T-cell (primary cell): ENCODE measurements at regions not wholly inside any gene's neighbourhood (a gene's known extent, or its start where the extent isn't known, plus 50 kb on each side); places are given as distances from the start of the nearest gene placed in this dataset.

Source experiments
- ATAC-seq, 4 experiments: fragments of 200-7000 bp in 3 of 4; fragments of 150-1000 bp in 1 of 4; cut with Tn5 transposase; replicated peaks in 1 of 4; 1 replicate in 3 of 4; 2 replicates in 1 of 4; pipeline ENCODE4 v1.10.0; 2021; ENCODE audit warnings: moderate library complexity in 3 of 4, mild to moderate bottlenecking in 2 of 4, moderate number of reproducible peaks in 1 of 4
- CTCF ChIA-PET, 2 donors: fragments of 300-600 bp; sonication (Branson Sonifier 250); formaldehyde crosslinking; loops; one replicate each; lab custom pipeline; 2022; ENCODE audit warnings: antibody characterized with exemption in 2 of 2; lab: Charles Lee
- POLR2A ChIA-PET, 2 donors: fragments of 300-600 bp; sonication (Branson Sonifier 250); formaldehyde crosslinking; loops; one replicate each; lab custom pipeline; 2022; ENCODE audit warnings: antibody characterized with exemption in 2 of 2; lab: Charles Lee
- DNase-seq, 35 experiments: peaks; one replicate each; pipeline versions ENCODE4 v3.0.0 to v3.0.0-alpha.2; 2013 to 2023
- H3K27ac ChIP-seq: one replicate; pipeline ENCODE4 v1.5.1; 2013; ENCODE audit warnings: low read length
- H3K27me3 ChIP-seq, 2 experiments: replicated peaks in 1 of 2; 1 replicate in 1 of 2; 2 replicates in 1 of 2; pipeline versions ENCODE4 v1.6.1 to v1.7.0; 2013; ENCODE audit warnings: low read length in 1 of 2, mixed read lengths in 1 of 2; ENCODE audit not compliant: control insufficient read depth in 2 of 2, insufficient read depth in 2 of 2; ENCODE audit errors: extremely low read depth in 1 of 2
- H3K36me3 ChIP-seq, 2 donors: 1 replicate in 1 of 2; 2 replicates in 1 of 2; pipeline versions ENCODE4 v1.6.1 to v1.7.0; 2013; ENCODE audit warnings: low read length in 1 of 2; ENCODE audit not compliant: control insufficient read depth in 2 of 2, insufficient read depth in 1 of 2; ENCODE audit errors: extremely low read depth in 1 of 2
- H3K4me1 ChIP-seq, 2 experiments: 1 replicate in 1 of 2; 2 replicates in 1 of 2; pipeline versions ENCODE4 v1.6.1 to v1.7.0; 2013; ENCODE audit warnings: low read length in 2 of 2, mixed read lengths in 1 of 2; ENCODE audit not compliant: insufficient read depth in 2 of 2, control insufficient read depth in 1 of 2; ENCODE audit errors: extremely low read depth in 1 of 2
- H3K4me3 ChIP-seq, 2 donors: 1 replicate in 1 of 2; 2 replicates in 1 of 2; pipeline versions ENCODE4 v1.5.1 to v1.7.0; 2013; ENCODE audit warnings: mild to moderate bottlenecking in 2 of 2, low read length in 1 of 2, moderate library complexity in 1 of 2; ENCODE audit not compliant: control insufficient read depth in 1 of 2; ENCODE audit errors: extremely low read depth in 1 of 2
- H3K9me3 ChIP-seq: 2 replicates; pipeline ENCODE4 v1.7.0; 2013
- H3K27ac Mint-ChIP-seq, 2 donors: one replicate each; pipeline ENCODE4 v1.8.0; 2020 to 2021; ENCODE audit warnings: mild to moderate bottlenecking in 2 of 2, mixed read lengths in 2 of 2
- H3K27me3 Mint-ChIP-seq, 2 donors: one replicate each; pipeline ENCODE4 v1.8.0; 2021 to 2022; ENCODE audit warnings: mixed read lengths in 2 of 2
- H3K36me3 Mint-ChIP-seq: one replicate; pipeline ENCODE4 v1.8.0; 2021; ENCODE audit warnings: mixed read lengths
- H3K4me1 Mint-ChIP-seq, 3 donors: one replicate each; pipeline ENCODE4 v1.8.0; 2020 to 2022; ENCODE audit warnings: mixed read lengths in 3 of 3, mild to moderate bottlenecking in 1 of 3
- H3K4me3 Mint-ChIP-seq, 3 donors: one replicate each; pipeline ENCODE4 v1.8.0; 2020 to 2022; ENCODE audit warnings: mild to moderate bottlenecking in 3 of 3, mixed read lengths in 3 of 3, moderate library complexity in 3 of 3
- H3K9me3 Mint-ChIP-seq, 3 donors: one replicate each; pipeline ENCODE4 v1.8.0; 2020 to 2022; ENCODE audit warnings: mixed read lengths in 3 of 3
- WGBS: methylation state at CpG from one replicate; pipeline ENCODE4 v1.1.5; 2013; ENCODE audit warnings: missing lambda C conversion rate; ENCODE audit not compliant: insufficient coverage; 5-methylcytosine and 5-hydroxymethylcytosine counted together

DNA sequence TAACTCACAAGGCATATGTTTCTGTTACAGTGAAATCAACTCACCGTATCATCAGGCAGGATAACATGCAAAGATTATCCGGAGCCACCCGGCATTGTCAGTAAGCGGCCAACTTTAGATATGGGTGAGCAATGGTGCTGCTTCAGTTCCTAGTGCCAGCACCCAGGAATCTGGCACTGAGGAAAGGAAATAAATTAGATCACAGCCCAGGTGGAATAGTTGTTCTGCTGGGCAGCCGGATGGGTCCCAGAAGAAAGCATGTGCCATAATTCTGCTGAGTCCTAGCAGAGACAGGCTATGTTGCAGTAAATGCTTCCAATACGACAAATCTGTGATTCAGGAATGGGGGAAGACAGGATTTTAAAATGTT is 183.6 kb upstream of the SPTLC3 start:
- no peak overlapping the region for H3K27ac Mint-ChIP-seq
- H3K27me3 Mint-ChIP-seq, result peaks cover 0 to 5% of the 10 kb centered on the region in 2 donors
- H3K9me3 ChIP-seq, result no peaks in the 10 kb centered on the region
- H3K36me3 Mint-ChIP-seq, result no peaks in the 10 kb centered on the region
- H3K36me3 ChIP-seq, result no peaks in the 10 kb centered on the region
- H3K4me3 Mint-ChIP-seq, result no peak overlapping the region
- H3K4me3 ChIP-seq, result no peak overlapping the region
- no peaks in the 10 kb centered on the region for H3K27me3 ChIP-seq
- no peaks in the 10 kb centered on the region for H3K4me1 Mint-ChIP-seq
- CTCF ChIA-PET, result no interaction called here
- peaks cover 3 to 11% (median 6%) of the 10 kb centered on the region in 3 donors for H3K9me3 Mint-ChIP-seq
- POLR2A ChIA-PET, result no interaction called here
- H3K4me1 ChIP-seq, result no peaks in the 10 kb centered on the region
- ATAC-seq (no peak), DNase-seq (no peak)
- 100% methylated on average over 3 of the region's 6 CpGs for WGBS
- no peak overlapping the region for H3K27ac ChIP-seq

GRCh38 chr20:12827816-12828385 is 180.9 kb upstream of the SPTLC3 start:
- peaks cover 0 to 8% (median 1%) of the 10 kb centered on the region in 3 donors for H3K9me3 Mint-ChIP-seq
- CTCF ChIA-PET, result no interaction called here

DNA sequence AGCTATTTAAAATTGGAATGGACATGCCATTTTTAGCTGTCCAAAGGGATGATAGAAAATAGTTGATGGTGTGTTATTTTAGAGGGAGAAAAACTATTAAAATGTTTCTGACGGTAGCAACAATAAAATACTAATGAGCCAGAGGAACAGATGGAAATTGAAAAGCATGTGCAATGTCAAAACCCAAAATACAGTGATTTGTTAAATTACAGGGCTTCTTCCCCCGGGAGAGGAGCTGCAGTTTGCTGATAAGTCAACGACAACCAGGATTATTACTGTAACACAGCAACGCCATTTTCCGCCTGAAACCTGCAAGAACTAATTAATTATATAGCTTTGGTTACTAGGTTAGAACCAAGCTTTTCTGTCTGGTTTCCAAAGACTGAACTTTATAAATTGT is 179.6 kb upstream of the SPTLC3 start:
- Histone ChIP-seq H3K9me3 (no peaks in the 10 kb centered on the region), H3K27ac (no peak overlapping the region), H3K36me3 (no peaks in the 10 kb centered on the region), H3K4me3 (no peak overlapping the region), H3K27me3 (no peaks in the 10 kb centered on the region), H3K4me1 (no peaks in the 10 kb centered on the region)
- ChIA-PET POLR2A (no interaction called here), CTCF (no interaction called here)
- WGBS, result no CpG with 5 or more reads among the region's 5 CpGs
- Mint-ChIP-seq H3K36me3 (no peaks in the 10 kb centered on the region), H3K27ac (no peak overlapping the region), H3K9me3 (peaks cover 0 to 5% (median 0%) of the 10 kb centered on the region in 3 donors), H3K4me3 (no peak overlapping the region), H3K27me3 (no peaks in the 10 kb centered on the region), H3K4me1 (no peaks in the 10 kb centered on the region)
- ATAC-seq (no peak), DNase-seq (no peak)

More at GRCh38 chr20:12827816-12828385, 180.9 kb upstream of the SPTLC3 start:
- WGBS, result no CpG with 5 or more reads among the region's 2 CpGs
- no peaks in the 10 kb centered on the region for H3K36me3 ChIP-seq
- no peak overlapping the region for H3K4me3 Mint-ChIP-seq
- H3K4me1 Mint-ChIP-seq, result no peaks in the 10 kb centered on the region
- no peak overlapping the region for H3K27ac Mint-ChIP-seq
- H3K9me3 ChIP-seq, result no peaks in the 10 kb centered on the region
- POLR2A ChIA-PET, result no interaction called here
- no peaks in the 10 kb centered on the region for H3K4me1 ChIP-seq
- no peaks in the 10 kb centered on the region for H3K27me3 ChIP-seq
- no peak for ATAC-seq
- H3K4me3 ChIP-seq, result no peak overlapping the region
- DNase-seq, result no peak
- H3K36me3 Mint-ChIP-seq, result no peaks in the 10 kb centered on the region
- peaks cover 0 to under 1% of the 10 kb centered on the region in 2 donors for H3K27me3 Mint-ChIP-seq
- H3K27ac ChIP-seq, result no peak overlapping the region

DNA sequence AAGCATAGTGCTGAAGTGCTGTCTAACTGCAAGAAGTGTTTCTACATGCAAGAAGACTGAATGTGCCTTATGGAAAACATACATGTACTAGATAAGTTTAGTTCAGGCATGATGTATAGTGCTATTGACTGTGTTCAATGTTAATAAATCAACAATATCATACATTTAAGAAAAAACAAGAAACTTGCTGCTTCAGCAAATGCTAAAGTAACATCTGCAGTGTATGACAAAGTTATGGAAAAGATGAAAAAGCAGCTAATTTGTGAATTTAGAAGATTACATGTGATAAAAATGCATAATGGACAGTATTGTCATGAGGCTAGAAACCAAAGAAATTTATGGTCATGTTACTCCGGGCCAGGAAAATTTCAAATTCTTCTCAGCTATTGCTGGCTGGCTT is 174.9 kb upstream of the SPTLC3 start:
- H3K4me1 Mint-ChIP-seq, result no peaks in the 10 kb centered on the region
- H3K9me3 Mint-ChIP-seq, result peaks cover 0 to 4% (median 4%) of the 10 kb centered on the region in 3 donors
- no peak overlapping the region for H3K4me3 Mint-ChIP-seq
- H3K27ac Mint-ChIP-seq, result no peak overlapping the region
- H3K36me3 ChIP-seq, result no peaks in the 10 kb centered on the region
- POLR2A ChIA-PET, result no interaction called here
- no peaks in the 10 kb centered on the region for H3K4me1 ChIP-seq
- H3K27me3 ChIP-seq, result no peaks in the 10 kb centered on the region
- H3K4me3 ChIP-seq, result no peak overlapping the region
- no peaks in the 10 kb centered on the region for H3K9me3 ChIP-seq
- WGBS, result 100% methylated on average over 1 of the region's 1 CpG
- H3K27ac ChIP-seq, result no peak overlapping the region
- CTCF ChIA-PET, result no interaction called here
- ATAC-seq (no peak), DNase-seq (no peak)
- H3K27me3 Mint-ChIP-seq, result peaks cover 0 to 3% of the 10 kb centered on the region in 2 donors
- H3K36me3 Mint-ChIP-seq, result no peaks in the 10 kb centered on the region

DNA sequence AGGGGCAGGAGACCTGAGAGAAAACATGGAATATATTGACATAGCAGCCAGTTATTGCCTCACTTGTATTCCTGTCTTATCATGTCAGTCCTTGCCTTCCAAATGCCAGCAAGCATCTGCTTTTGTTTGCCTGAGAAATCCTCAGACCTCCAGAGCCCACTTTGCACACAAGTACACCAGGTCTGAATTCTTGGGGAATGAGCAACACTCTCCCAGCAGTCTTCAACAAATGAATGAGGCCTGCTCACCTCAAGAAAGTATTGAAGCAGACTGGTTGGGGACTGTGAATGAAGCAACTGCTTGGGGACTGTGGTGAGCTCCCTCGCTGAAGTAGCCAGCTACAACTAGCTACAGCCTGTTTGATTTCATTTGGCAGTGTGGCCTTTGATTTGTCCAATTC is 172.8 kb upstream of the SPTLC3 start:
- Histone ChIP-seq H3K36me3 (no peaks in the 10 kb centered on the region), H3K4me3 (no peak overlapping the region), H3K27ac (no peak overlapping the region), H3K9me3 (no peaks in the 10 kb centered on the region), H3K4me1 (no peaks in the 10 kb centered on the region), H3K27me3 (no peaks in the 10 kb centered on the region)
- Mint-ChIP-seq H3K4me1 (no peaks in the 10 kb centered on the region), H3K9me3 (peaks cover 0 to 4% (median 4%) of the 10 kb centered on the region in 3 donors), H3K36me3 (no peaks in the 10 kb centered on the region), H3K27ac (no peak overlapping the region), H3K4me3 (no peak overlapping the region), H3K27me3 (peaks cover 0 to 3% of the 10 kb centered on the region in 2 donors)
- POLR2A ChIA-PET, result no interaction called here
- DNase-seq (no peak), ATAC-seq (no peak)
- CTCF ChIA-PET, result no interaction called here
- no CpG with 5 or more reads among the region's 1 CpG for WGBS

DNA sequence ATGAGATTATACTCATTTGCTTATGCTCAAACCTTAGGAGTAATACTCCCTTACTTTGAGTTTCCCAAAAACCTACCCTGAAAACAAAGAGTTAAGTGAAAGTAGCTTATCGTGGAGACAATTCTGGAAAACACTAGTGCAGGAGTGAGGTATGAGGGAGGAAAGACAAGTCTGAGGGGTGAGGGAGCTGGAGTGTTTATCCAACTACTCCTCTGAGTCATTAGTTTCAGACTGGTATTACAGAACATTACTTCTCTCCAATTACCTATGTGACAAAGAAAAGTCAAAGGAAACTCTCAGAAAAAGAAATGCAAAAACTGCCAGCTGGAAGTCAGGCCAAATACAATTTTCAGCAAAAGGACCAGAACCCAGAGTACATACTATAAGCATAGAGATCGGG is 171.1 kb upstream of the SPTLC3 start:
- Mint-ChIP-seq H3K4me3 (no peak overlapping the region), H3K9me3 (peaks cover 0 to 4% (median 4%) of the 10 kb centered on the region in 3 donors), H3K36me3 (no peaks in the 10 kb centered on the region), H3K27ac (no peak overlapping the region), H3K4me1 (no peaks in the 10 kb centered on the region), H3K27me3 (peaks cover 0 to 3% of the 10 kb centered on the region in 2 donors)
- ATAC-seq, result no peak
- H3K36me3 ChIP-seq, result no peaks in the 10 kb centered on the region
- no peaks in the 10 kb centered on the region for H3K4me1 ChIP-seq
- whole genome bisulfite sequencing, result no CpG with 5 or more reads among the region's 2 CpGs
- no peak for DNase-seq
- CTCF ChIA-PET, result no interaction called here
- POLR2A ChIA-PET, result no interaction called here
- no peak overlapping the region for H3K4me3 ChIP-seq
- no peak overlapping the region for H3K27ac ChIP-seq
- H3K9me3 ChIP-seq, result no peaks in the 10 kb centered on the region
- no peaks in the 10 kb centered on the region for H3K27me3 ChIP-seq
